ENCODE measurements at regions not wholly inside any gene's neighbourhood (a gene's known extent, or its start where the extent isn't known, plus 50 kb on each side); places are given as distances from the start of the nearest gene placed in this dataset.
"Not testable (repeated sequence)": the region's sequence is repeated elsewhere in the genome, so short reads cannot be mapped to it uniquely, and the experiment has no call there.

DNA sequence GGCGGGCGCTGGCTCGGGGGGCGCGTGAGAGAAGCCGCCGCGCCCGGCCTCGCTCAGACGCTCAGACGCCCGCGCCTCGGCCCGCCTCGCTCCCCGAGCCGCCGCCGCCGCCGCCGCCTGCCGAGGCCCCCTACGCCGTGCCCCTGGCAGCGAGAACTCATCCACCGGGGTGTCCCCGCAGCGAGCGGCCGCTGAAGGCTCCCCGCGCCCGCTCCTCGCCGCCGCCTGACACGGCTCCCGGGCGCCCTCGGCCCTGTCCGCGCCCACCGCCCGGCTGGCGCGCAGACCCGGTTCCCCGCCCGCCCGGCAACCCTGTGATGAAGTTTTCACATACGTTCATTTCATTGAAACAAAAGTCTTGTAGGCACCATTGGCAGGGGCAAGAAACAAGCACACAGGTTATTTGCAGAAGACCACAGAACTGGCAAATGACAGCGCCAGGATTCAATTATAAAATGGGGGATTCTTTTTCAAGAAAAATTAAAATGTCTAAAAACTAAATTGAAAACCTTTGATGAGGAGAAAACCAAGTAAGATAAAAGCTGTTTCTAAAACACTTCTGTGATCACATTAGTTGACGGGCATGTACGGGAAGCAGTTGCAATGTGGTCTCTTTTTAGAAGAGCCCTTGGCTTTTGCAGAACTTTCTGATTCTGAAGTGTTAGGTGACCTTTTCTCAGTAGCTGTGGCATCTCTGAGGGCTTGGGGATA lies 50.5 kb upstream of the TUBA3D start:
- Histone ChIP-seq H3K4me1 (ENCODE audit: insufficient read depth, low read length) (peaks cover 9% of the 10 kb centered on the region; the same call in 1 of the 2 replicates), H3K36me3 (ENCODE audit: insufficient read depth, low read length) (no peaks in the 10 kb centered on the region), H3K9ac (ENCODE audit: low read depth, low read length) (peak overlapping the region; percentile 39; the same call in 1 of the 2 replicates), H3K9me3 (ENCODE audit: control insufficient read depth, insufficient read depth, low read length) (no peaks in the 10 kb centered on the region)

DNA sequence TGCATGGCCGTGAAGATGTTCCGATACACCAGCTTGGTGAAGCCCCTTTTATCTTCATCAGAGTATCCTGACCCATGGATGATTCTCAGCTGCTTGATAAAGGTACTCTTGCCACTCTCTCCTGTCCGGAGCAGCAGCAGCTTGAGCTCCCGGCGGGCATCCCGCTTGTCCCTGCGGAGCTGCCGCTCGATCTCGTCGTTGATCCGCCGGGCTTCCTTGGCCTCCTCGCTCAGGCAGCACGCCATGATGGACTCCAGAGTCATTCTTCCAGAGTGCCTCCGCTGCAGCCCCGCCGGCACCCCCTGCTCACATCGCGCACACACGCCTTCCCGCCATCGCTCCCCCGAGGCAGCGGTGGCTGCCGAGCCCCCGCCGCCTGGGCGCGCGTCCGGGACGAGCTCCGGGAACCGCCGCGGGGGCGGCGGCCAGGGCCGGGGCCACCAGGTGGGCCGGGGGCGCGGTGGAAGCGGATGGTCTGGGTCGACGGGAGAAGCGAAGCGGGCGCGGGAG lies 51.3 kb upstream of the TUBA3D start:
- not testable (repeated sequence) for H3K36me3 ChIP-seq (ENCODE audit: insufficient read depth, low read length); H3K9me3 ChIP-seq (ENCODE audit: control insufficient read depth, insufficient read depth, low read length); H3K4me1 ChIP-seq (ENCODE audit: insufficient read depth, low read length)
- H3K9ac ChIP-seq (ENCODE audit: low read depth, low read length), result peak overlapping the region; percentile 48; the same call in 1 of the 2 replicates

DNA sequence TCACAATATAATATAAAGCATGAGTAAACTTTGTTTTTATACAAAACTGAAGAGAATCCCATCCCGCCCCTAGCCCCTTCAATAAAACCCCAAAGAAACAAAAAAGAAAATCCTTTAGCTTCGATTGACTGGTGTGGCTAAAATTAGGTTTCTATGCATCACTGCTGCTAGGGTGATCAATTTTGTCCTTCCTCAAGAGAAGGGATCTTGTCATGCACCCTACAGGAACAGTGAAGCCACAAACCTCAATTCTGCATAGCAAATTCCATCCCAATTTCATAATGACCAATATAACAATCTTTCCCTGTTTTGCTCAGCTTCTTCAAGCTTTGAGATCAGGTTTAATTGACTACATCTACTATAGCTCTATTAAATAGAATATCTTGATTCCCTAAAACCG lies 55.2 kb upstream of the TUBA3D start:
- H3K36me3 ChIP-seq (ENCODE audit: insufficient read depth, low read length); H3K9me3 ChIP-seq (ENCODE audit: control insufficient read depth, insufficient read depth, low read length); H3K9ac ChIP-seq (ENCODE audit: low read depth, low read length); H3K4me1 ChIP-seq (ENCODE audit: insufficient read depth, low read length): not testable (repeated sequence)

DNA sequence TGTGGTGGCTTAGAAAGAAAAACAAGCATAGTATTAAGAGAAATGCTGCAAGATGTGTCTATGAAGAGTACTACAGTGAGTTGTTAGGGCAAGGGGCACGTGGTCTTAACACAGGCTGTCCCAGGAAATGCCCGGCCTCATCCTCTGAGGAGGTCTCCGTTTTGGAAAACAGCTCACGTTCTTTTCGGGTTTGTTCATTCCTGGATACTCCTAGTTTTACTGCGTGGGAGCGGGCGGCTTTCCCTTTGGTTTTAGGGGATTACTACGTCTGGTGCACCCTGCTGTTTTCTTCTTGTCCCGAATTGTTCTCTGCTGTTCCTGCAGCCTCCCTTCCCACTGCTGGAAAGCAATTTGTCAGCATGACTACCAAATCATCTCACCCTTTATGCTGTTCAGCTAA lies 55.5 kb upstream of the RAB6D start:
- H3K4me1 ChIP-seq (ENCODE audit: insufficient read depth, low read length), result peaks cover 9% of the 10 kb centered on the region; the same call in 1 of the 2 replicates
- no peaks in the 10 kb centered on the region for H3K36me3 ChIP-seq (ENCODE audit: insufficient read depth, low read length)
- no peaks in the 10 kb centered on the region for H3K9me3 ChIP-seq (ENCODE audit: control insufficient read depth, insufficient read depth, low read length)
- peak overlapping the region; percentile 21; the same call in 1 of the 2 replicates for H3K9ac ChIP-seq (ENCODE audit: low read depth, low read length)

DNA sequence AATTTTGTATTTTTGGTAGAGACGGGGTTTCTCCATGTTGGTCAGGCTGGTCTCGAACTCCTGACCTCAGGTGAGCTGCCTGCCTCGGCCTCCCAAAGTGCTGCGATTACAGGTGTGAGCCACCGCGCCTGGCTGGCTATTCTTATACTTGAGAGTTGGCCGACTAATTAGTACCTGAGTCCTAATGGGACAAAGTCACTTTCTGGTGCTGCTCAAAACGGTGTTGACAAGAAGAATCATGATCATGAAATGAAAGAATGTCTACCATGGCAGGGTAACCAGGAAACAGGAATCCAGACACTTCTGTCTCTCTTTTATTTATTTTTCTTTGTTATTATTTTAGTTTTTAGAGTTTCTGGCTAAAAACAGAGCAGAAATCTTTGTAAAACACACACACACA lies 54.7 kb upstream of the RAB6D start:
- Histone ChIP-seq H3K4me1 (ENCODE audit: insufficient read depth, low read length) (peaks cover 9% of the 10 kb centered on the region; the same call in 1 of the 2 replicates), H3K9me3 (ENCODE audit: control insufficient read depth, insufficient read depth, low read length) (no peaks in the 10 kb centered on the region), H3K9ac (ENCODE audit: low read depth, low read length) (no peak overlapping the region), H3K36me3 (ENCODE audit: insufficient read depth, low read length) (no peaks in the 10 kb centered on the region)

DNA sequence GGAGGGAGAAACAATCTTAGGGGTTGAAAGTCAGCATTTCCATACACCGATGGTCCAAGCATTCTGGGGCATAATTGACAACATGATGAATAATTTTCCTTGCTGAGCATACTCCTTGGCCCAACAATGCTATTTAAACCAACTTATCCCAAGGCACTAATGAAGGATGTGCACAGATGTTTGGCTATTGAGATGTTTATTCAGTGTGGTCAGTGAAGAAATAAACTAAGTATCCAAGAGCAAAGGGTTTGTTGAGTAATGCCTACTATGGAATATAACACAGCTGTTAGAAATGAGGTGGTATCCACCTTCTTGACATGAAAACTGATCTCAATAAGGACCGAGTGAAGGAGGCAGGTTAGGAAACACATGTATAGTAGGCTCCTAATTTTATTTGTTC lies 53.9 kb upstream of the RAB6D start:
- no peak overlapping the region for H3K9ac ChIP-seq (ENCODE audit: low read depth, low read length)
- H3K9me3 ChIP-seq (ENCODE audit: control insufficient read depth, insufficient read depth, low read length), result no peaks in the 10 kb centered on the region
- H3K4me1 ChIP-seq (ENCODE audit: insufficient read depth, low read length), result peaks cover 9% of the 10 kb centered on the region; the same call in 1 of the 2 replicates
- no peaks in the 10 kb centered on the region for H3K36me3 ChIP-seq (ENCODE audit: insufficient read depth, low read length)

DNA sequence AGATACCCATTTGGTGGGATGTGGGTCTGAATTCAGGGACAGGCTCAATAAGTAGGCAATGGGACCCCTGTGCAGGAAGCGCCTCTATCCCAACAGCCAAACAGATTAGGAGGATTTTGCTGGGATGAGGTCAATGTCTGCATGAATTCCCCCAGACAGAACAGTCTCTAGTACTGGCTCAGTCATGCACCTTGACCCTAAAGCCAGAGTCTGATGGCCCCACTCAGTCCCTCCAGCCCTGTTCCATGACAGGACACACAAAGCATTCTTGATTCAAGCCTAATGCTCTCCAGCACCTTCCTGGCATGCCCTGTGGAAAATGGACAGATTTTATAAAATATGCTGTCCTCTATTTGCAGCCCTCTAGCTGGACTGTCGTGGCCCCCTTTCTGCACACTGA lies 49.8 kb upstream of the RAB6D start:
- H3K4me1 ChIP-seq (ENCODE audit: insufficient read depth, low read length), result no peaks in the 10 kb centered on the region; the same call in 1 of the 2 replicates
- no peaks in the 10 kb centered on the region for H3K36me3 ChIP-seq (ENCODE audit: insufficient read depth, low read length)
- no peak overlapping the region for H3K9ac ChIP-seq (ENCODE audit: low read depth, low read length)
- H3K9me3 ChIP-seq (ENCODE audit: control insufficient read depth, insufficient read depth, low read length), result no peaks in the 10 kb centered on the region; the same call in 1 of the 2 replicates
